IMR-90 (cell line): ENCODE measurements at regions not wholly inside any gene's neighbourhood (a gene's known extent, or its start where the extent isn't known, plus 50 kb on each side); places are given as distances from the start of the nearest gene placed in this dataset.

Experiments
- ATAC-seq: fragments of 200-7000 bp; cut with Tn5 transposase; 2 replicates; pipeline ENCODE4 v1.9.1; 2020; ENCODE audit warnings: low read depth, mild to moderate bottlenecking, moderate library complexity
- BruUV-seq: library from RNA; stranded (reverse); fragments of 400-500 nt; replicated peaks from 2 replicates; lab custom pipeline; 2021; lab: Mats Ljungman, UMichigan
- CTCF ChIA-PET: fragments of 300-600 bp; formaldehyde crosslinking; extraction: SDS; loops from one replicate; lab custom pipeline; 2021; ENCODE audit warnings: antibody characterized with exemption; lab: Yijun Ruan, JAX
- POLR2A ChIA-PET: fragments of 300-600 bp; sonication (Branson Sonifier 250); formaldehyde crosslinking; loops from one replicate; lab custom pipeline; 2022; ENCODE audit warnings: antibody characterized with exemption; ENCODE audit not compliant: unreplicated experiment; lab: Charles Lee
- DNase-seq: peaks from one replicate; pipeline ENCODE4 v3.0.0; 2013
- H2AFZ ChIP-seq: replicated peaks from 2 replicates; pipeline ENCODE3; 2013; ENCODE audit warnings: low read length, mild to moderate bottlenecking; ENCODE audit not compliant: poor library complexity
- H2AK5ac ChIP-seq: 2 replicates; pipeline ENCODE4 v1.6.1; 2013; ENCODE audit warnings: low read depth, low read length, inconsistent platforms
- H2AK9ac ChIP-seq: replicated peaks from 2 replicates; pipeline ENCODE3; 2013; ENCODE audit warnings: mild to moderate bottlenecking, low read depth, low read length, moderate library complexity; ENCODE audit not compliant: poor library complexity
- H2BK120ac ChIP-seq: 2 replicates; pipeline ENCODE4 v1.6.1; 2013; ENCODE audit warnings: low read depth, low read length, inconsistent platforms
- H2BK15ac ChIP-seq: 3 replicates; pipeline ENCODE4 v1.6.1; 2013; ENCODE audit warnings: low read depth, low read length, inconsistent platforms
- H2BK20ac ChIP-seq: 2 replicates; pipeline ENCODE4 v1.6.1; 2013; ENCODE audit warnings: low read depth, mild to moderate bottlenecking, inconsistent platforms, low read length, moderate library complexity
- H2BK5ac ChIP-seq: 2 replicates; pipeline ENCODE4 v1.6.1; 2013; ENCODE audit warnings: mild to moderate bottlenecking, low read depth, low read length, inconsistent platforms; ENCODE audit not compliant: poor library complexity, severe bottlenecking
- H3K14ac ChIP-seq: replicated peaks from 2 replicates; pipeline ENCODE4 v1.6.1; 2013; ENCODE audit warnings: low read depth, low read length, inconsistent platforms
- H3K18ac ChIP-seq: 2 replicates; pipeline ENCODE4 v1.6.1; 2013; ENCODE audit warnings: low read depth, low read length, control low read depth
- H3K23ac ChIP-seq: 2 replicates; pipeline ENCODE4 v1.6.1; 2013; ENCODE audit warnings: low read depth, low read length, inconsistent platforms
- H3K27ac ChIP-seq: 2 replicates; pipeline ENCODE4 v1.5.1; 2013; ENCODE audit warnings: mild to moderate bottlenecking, control low read depth, low read length; ENCODE audit not compliant: insufficient read depth
- H3K27me3 ChIP-seq: 2 replicates; pipeline ENCODE4 v1.6.1; 2013; ENCODE audit warnings: low read length; ENCODE audit not compliant: control insufficient read depth, insufficient read depth
- H3K36me3 ChIP-seq: 2 replicates; pipeline ENCODE4 v1.6.1; 2013; ENCODE audit warnings: low read length, mixed read lengths; ENCODE audit not compliant: control insufficient read depth, insufficient read depth
- H3K4ac ChIP-seq: 2 replicates; pipeline ENCODE4 v1.6.1; 2013; ENCODE audit warnings: low read depth, low read length, inconsistent platforms
- H3K4me1 ChIP-seq: 2 replicates; pipeline ENCODE4 v1.6.1; 2013; ENCODE audit warnings: low read length, mixed read lengths; ENCODE audit not compliant: control insufficient read depth, insufficient read depth
- H3K4me2 ChIP-seq: 2 replicates; pipeline ENCODE4 v1.6.1; 2013; ENCODE audit warnings: low read depth, mild to moderate bottlenecking, control low read depth, low read length, moderate library complexity
- H3K4me3 ChIP-seq: 2 replicates; pipeline ENCODE4 v1.5.1; 2013; ENCODE audit warnings: low read depth, mild to moderate bottlenecking, control low read depth, low read length, moderate library complexity; ENCODE audit not compliant: insufficient read depth
- H3K56ac ChIP-seq: 2 replicates; pipeline ENCODE4 v1.6.1; 2013; ENCODE audit warnings: low read length, inconsistent platforms; ENCODE audit not compliant: insufficient read depth; ENCODE audit errors: extremely low read depth
- H3K79me1 ChIP-seq, 2 experiments: 2 replicates each; pipeline ENCODE4 v1.6.1; 2013; ENCODE audit warnings: low read length in 2 of 2, inconsistent platforms in 1 of 2, low read depth in 1 of 2
- H3K9ac ChIP-seq: 2 replicates; pipeline ENCODE4 v1.6.1; 2013; ENCODE audit warnings: low read depth, low read length, control low read depth
- H3K9me1 ChIP-seq: 2 replicates; pipeline ENCODE4 v1.6.1; 2013; ENCODE audit warnings: low read length, inconsistent platforms; ENCODE audit not compliant: insufficient read depth
- H3K9me3 ChIP-seq: 2 replicates; pipeline ENCODE4 v1.6.1; 2013; ENCODE audit warnings: low read length; ENCODE audit not compliant: control insufficient read depth, insufficient read depth
- H4K20me1 ChIP-seq: 2 replicates; pipeline ENCODE4 v1.6.1; 2013; ENCODE audit warnings: low read length, inconsistent platforms; ENCODE audit not compliant: insufficient read depth
- H4K5ac ChIP-seq: 2 replicates; pipeline ENCODE4 v1.6.1; 2013; ENCODE audit warnings: mild to moderate bottlenecking, low read depth, low read length, control low read depth
- H4K8ac ChIP-seq, 2 experiments: 2 replicates each; pipeline ENCODE4 v1.6.1; 2013; ENCODE audit warnings: low read depth in 2 of 2, low read length in 2 of 2, control low read depth in 1 of 2, inconsistent platforms in 1 of 2
- H4K91ac ChIP-seq: 2 replicates; pipeline ENCODE4 v1.6.1; 2013; ENCODE audit warnings: low read depth, low read length, inconsistent platforms; ENCODE audit not compliant: insufficient read depth
- BHLHE40 ChIP-seq: fragments of 150-350 bp; IDR thresholded peaks from 2 replicates; pipeline ENCODE4 v1.6.1; 2016; ENCODE audit warnings: mild to moderate bottlenecking, low read depth, low read length
- CEBPB ChIP-seq: IDR thresholded peaks from 2 replicates; pipeline ENCODE4 v1.6.1; 2012; ENCODE audit warnings: low read depth, low read length, improper control_type of control experiment
- CHD1 ChIP-seq: IDR thresholded peaks from 2 replicates; pipeline ENCODE4 v1.6.1; 2012; ENCODE audit warnings: low read depth, low read length, improper control_type of control experiment
- CTCF ChIP-seq: conservative IDR thresholded peaks from 2 replicates; pipeline ENCODE4 v1.5.1; 2012; ENCODE audit warnings: mild to moderate bottlenecking, low read depth, low read length, improper control_type of control experiment
- ELK1 ChIP-seq: fragments of 150-350 bp; IDR thresholded peaks from 2 replicates; pipeline ENCODE4 v1.6.1; 2016; ENCODE audit warnings: low read depth, mild to moderate bottlenecking, low read length, moderate library complexity, borderline replicate concordance
- FOS ChIP-seq: fragments of 150-350 bp; IDR thresholded peaks from 2 replicates; pipeline ENCODE4 v1.6.1; 2016; ENCODE audit warnings: low read depth, low read length
- MAFK ChIP-seq: IDR thresholded peaks from 2 replicates; pipeline ENCODE4 v1.6.1; 2012; ENCODE audit warnings: low read depth, low read length, improper control_type of control experiment
- MAZ ChIP-seq: IDR thresholded peaks from 2 replicates; pipeline ENCODE4 v1.6.1; 2012; ENCODE audit warnings: low read depth, mild to moderate bottlenecking, low read length, improper control_type of control experiment, moderate library complexity, borderline replicate concordance
- MXI1 ChIP-seq: IDR thresholded peaks from 2 replicates; pipeline ENCODE4 v1.6.1; 2012; ENCODE audit warnings: low read depth, mild to moderate bottlenecking, low read length, moderate library complexity, borderline replicate concordance
- NFE2L2 ChIP-seq: fragments of 150-350 bp; IDR thresholded peaks from 2 replicates; pipeline ENCODE4 v1.6.1; 2016; ENCODE audit warnings: low read depth, mild to moderate bottlenecking, low read length
- POLR2A ChIP-seq: IDR thresholded peaks from 2 replicates; pipeline ENCODE4 v1.6.1; 2012; ENCODE audit warnings: mild to moderate bottlenecking, low read depth, low read length
- RAD21 ChIP-seq: IDR thresholded peaks from 2 replicates; pipeline ENCODE4 v1.6.1; 2012; ENCODE audit warnings: low read length, improper control_type of control experiment
- RFX5 ChIP-seq: IDR thresholded peaks from 2 replicates; pipeline ENCODE4 v1.8.0; 2012; ENCODE audit warnings: low read depth, mild to moderate bottlenecking, low read length, moderate library complexity
- SMC3 ChIP-seq: fragments of 150-350 bp; IDR thresholded peaks from 2 replicates; pipeline ENCODE4 v1.6.1; 2016; ENCODE audit warnings: low read depth, mild to moderate bottlenecking, antibody characterized with exemption, low read length, moderate library complexity
- WGBS, 2 experiments: methylation state at CpG; one replicate each; pipeline versions ENCODE4 v1.1.5 to v1.1.7; 2013; ENCODE audit warnings: missing lambda C conversion rate in 2 of 2; ENCODE audit not compliant: insufficient read length in 1 of 2; ENCODE audit errors: extremely low coverage in 2 of 2; 5-methylcytosine and 5-hydroxymethylcytosine counted together
- dilution Hi-C: fragments of 300-500 bp; cut with HindIII; formaldehyde crosslinking; loops from one replicate; pipeline ENCODE4 v1.14.3; 2018; ENCODE audit warnings: low sequenced_read_pairs; ENCODE audit not compliant: unreplicated experiment
- in situ Hi-C: fragments of 300-500 bp; cut with MboI; formaldehyde crosslinking; loops from 3 replicates; pipeline ENCODE4 v1.14.3; 2019; ENCODE audit warnings: low sequenced_read_pairs, inconsistent platforms, mixed read lengths
- intact Hi-C: fragments of 100-400 bp; cut with micrococcal nuclease; formaldehyde crosslinking; loops from 2 replicates; pipeline ENCODE4 v1.10.0; 2022
- TF ChIP-seq, protein P1 (sequence below): fragments of 150-350 bp; IDR thresholded peaks from 2 replicates; pipeline ENCODE4 v1.6.1; 2017; ENCODE audit warnings: mild to moderate bottlenecking, antibody characterized with exemption, low read length, low read depth

GRCh38 chr10:44512431-44513022 is 127.6 kb upstream of the CXCL12 start:
- POLR2A ChIA-PET = no interaction called here
- no peaks in the 10 kb centered on the region for H4K20me1 ChIP-seq
- H3K36me3 ChIP-seq = no peaks in the 10 kb centered on the region
- H2BK15ac ChIP-seq = no peak overlapping the region
- no peaks in the 10 kb centered on the region for H3K79me1 ChIP-seq
- no peak overlapping the region for H3K27ac ChIP-seq
- H3K56ac ChIP-seq = no peak overlapping the region
- CTCF ChIA-PET = no interaction called here
- no TSS peak for BruUV-seq
- no peaks in the 10 kb centered on the region for H3K9me3 ChIP-seq
- no peak overlapping the region for H2BK5ac ChIP-seq
- H2AK9ac ChIP-seq = no peak overlapping the region
- in situ Hi-C loops = no loop called here
- TF ChIP-seq MXI1 = no peak
- no peak for TF ChIP-seq CTCF
- no peak for TF ChIP-seq MAFK
- TF ChIP-seq POLR2A = no peak
- no peak for TF ChIP-seq RAD21
- TF ChIP-seq, protein P1, sequence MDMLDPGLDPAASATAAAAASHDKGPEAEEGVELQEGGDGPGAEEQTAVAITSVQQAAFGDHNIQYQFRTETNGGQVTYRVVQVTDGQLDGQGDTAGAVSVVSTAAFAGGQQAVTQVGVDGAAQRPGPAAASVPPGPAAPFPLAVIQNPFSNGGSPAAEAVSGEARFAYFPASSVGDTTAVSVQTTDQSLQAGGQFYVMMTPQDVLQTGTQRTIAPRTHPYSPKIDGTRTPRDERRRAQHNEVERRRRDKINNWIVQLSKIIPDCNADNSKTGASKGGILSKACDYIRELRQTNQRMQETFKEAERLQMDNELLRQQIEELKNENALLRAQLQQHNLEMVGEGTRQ = no peak
- TF ChIP-seq CEBPB = no peak
- no peak for TF ChIP-seq RFX5
- TF ChIP-seq CHD1 = no peak
- no peak for TF ChIP-seq ELK1
- no peak for TF ChIP-seq FOS
- no peak for TF ChIP-seq MAZ
- no peak for TF ChIP-seq BHLHE40
- TF ChIP-seq NFE2L2 = no peak
- TF ChIP-seq SMC3 = no peak
- no peak overlapping the region for H3K9ac ChIP-seq
- no peak overlapping the region for H3K4me3 ChIP-seq
- no peak for ATAC-seq
- H2BK120ac ChIP-seq = no peak overlapping the region
- no peaks in the 10 kb centered on the region; the same call in 1 of the 2 replicates for H3K9me1 ChIP-seq
- H3K27me3 ChIP-seq = peaks cover 11% of the 10 kb centered on the region
- dilution Hi-C loops = no loop called here
- H3K14ac ChIP-seq = no peak overlapping the region
- no CpG with 5 or more reads among the region's 4 CpGs for WGBS, 2 experiments
- H2AK5ac ChIP-seq = no peak overlapping the region
- H3K18ac ChIP-seq = no peak overlapping the region
- H3K23ac ChIP-seq = no peak overlapping the region
- H2BK20ac ChIP-seq = no peak overlapping the region
- H3K4me1 ChIP-seq = no peaks in the 10 kb centered on the region
- no peak overlapping the region for H2AFZ ChIP-seq
- H4K5ac ChIP-seq = no peak overlapping the region
- H3K4me2 ChIP-seq = no peak overlapping the region
- no peak for DNase-seq
- H4K8ac ChIP-seq = no peak overlapping the region
- H3K4ac ChIP-seq = no peak overlapping the region
- intact Hi-C loops = no loop called here
- H4K91ac ChIP-seq = no peak overlapping the region
